ENCODE measurements at regions not wholly inside any gene's neighbourhood (a gene's known extent, or its start where the extent isn't known, plus 50 kb on each side); places are given as distances from the start of the nearest gene placed in this dataset.

DNA sequence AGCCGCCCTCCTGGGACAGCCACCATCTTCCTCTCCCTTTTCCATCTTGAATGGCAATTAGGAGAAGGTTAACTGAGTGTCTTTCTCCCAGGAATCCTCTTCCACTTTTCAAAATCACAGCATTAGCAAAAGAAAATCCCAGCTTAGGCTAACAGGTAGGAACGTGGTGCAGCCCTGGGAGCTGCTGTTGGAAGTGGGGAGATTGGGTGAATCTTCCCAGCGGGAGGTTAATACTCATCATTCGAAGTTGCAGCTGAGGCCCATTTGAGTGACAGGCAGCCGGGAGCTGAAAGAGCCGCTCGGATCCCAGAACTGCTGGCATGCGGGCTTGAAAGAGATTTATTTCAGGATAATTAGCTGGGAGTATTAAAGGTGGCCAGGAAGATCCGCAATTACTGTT lies 306.0 kb downstream of the BCL11A start:
- TF ChIP-seq, protein P1, sequence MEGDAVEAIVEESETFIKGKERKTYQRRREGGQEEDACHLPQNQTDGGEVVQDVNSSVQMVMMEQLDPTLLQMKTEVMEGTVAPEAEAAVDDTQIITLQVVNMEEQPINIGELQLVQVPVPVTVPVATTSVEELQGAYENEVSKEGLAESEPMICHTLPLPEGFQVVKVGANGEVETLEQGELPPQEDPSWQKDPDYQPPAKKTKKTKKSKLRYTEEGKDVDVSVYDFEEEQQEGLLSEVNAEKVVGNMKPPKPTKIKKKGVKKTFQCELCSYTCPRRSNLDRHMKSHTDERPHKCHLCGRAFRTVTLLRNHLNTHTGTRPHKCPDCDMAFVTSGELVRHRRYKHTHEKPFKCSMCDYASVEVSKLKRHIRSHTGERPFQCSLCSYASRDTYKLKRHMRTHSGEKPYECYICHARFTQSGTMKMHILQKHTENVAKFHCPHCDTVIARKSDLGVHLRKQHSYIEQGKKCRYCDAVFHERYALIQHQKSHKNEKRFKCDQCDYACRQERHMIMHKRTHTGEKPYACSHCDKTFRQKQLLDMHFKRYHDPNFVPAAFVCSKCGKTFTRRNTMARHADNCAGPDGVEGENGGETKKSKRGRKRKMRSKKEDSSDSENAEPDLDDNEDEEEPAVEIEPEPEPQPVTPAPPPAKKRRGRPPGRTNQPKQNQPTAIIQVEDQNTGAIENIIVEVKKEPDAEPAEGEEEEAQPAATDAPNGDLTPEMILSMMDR (conservative IDR thresholded peaks at IDR 0.05; ENCODE audit: low read length) = no peak
- DNase-seq (ENCODE audit: low read depth) = no peak
- no peak overlapping the region for H3K4me3 ChIP-seq (ENCODE audit: low read length)

GRCh38 chr2:60246583-60246982 lies 306.9 kb downstream of the BCL11A start:
- no peak overlapping the region for H3K4me3 ChIP-seq (ENCODE audit: low read length)
- DNase-seq (ENCODE audit: low read depth) = no peak
- TF ChIP-seq, protein P1 (conservative IDR thresholded peaks at IDR 0.05; ENCODE audit: low read length) = no peak

DNA sequence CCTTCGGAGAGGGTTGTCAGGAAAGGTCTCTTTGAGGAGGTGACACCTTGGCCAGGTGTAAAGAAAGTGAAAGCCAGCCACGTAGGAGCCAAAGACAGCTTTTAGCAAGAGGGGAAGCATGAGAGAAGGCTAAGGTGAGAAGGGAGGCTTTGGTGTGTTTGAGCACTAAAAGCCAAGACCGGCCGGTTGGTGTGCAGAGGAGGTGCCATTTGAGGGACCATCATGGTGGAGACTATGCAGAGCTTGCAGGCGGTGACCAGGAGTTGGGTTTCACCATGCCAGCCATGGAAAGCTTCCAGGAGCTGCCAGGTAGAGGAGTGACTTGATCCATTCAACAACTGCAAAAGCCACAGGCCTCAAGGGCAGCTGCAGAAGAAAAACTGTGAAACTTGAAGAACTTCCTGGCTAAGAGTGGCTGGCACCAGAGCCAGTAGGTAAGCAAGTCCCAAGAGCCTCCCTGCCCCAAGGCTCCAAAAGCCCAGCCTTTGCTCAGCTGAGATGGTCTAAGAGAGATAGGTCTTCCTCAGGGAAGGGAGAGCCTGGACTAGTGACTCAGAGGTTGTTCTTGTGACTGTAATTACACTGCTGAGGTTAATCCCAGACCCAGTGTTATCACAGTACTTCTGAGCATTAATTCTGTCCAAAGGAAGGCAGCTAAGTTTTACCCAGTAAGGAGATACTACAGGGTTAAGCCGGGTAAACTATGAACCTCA lies 319.0 kb downstream of the BCL11A start:
- TF ChIP-seq, protein P1 (conservative IDR thresholded peaks at IDR 0.05; ENCODE audit: low read length) = no peak
- no peak overlapping the region for H3K4me3 ChIP-seq (ENCODE audit: low read length)
- DNase-seq (ENCODE audit: low read depth) = no peak

DNA sequence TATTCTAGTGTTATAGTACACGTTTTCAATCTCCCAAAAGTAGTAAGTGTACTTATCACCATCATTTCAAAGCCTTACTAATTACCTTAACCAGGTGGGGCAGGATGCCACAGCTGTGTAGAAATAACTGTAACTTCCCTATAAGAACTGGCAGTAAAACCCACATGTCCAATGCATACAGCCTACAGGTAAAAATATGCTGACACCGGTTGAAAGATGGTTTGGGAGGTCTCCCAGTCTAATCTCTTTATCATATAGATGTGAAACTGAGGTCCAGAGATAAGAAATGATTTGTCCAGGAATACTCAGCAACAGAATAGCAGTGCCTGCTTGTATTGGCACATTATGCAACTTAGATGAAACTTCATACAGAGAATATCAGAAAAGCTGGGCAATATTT lies 322.9 kb downstream of the BCL11A start:
- TF ChIP-seq, protein P1 (conservative IDR thresholded peaks at IDR 0.05; ENCODE audit: low read length) = no peak
- no peak for DNase-seq (ENCODE audit: low read depth)

DNA sequence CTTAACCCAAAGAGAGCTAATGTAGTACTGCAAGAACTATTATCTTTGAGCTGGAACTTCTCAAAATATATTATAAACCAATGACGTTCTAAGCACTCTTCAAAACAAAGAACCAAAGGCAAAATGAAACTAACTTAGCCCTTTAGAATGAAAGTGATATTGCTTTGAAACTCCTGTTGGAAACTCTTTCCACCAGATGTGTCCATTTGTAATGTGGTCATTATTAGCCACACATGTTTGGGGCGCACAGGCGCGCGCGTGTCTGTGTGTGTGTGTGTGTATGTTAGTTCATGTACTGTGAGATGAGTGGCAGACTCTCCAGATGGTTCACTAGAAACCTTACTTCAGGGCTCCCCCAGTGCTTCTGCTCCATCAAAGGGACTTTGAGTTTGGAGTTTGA lies 323.4 kb downstream of the BCL11A start:
- no peak overlapping the region for H3K4me3 ChIP-seq (ENCODE audit: low read length)
- peak; percentile 3 for DNase-seq (ENCODE audit: low read depth)
- TF ChIP-seq, protein P1 (conservative IDR thresholded peaks at IDR 0.05; ENCODE audit: low read length) = no peak

More for the DNA sequence above, 322.9 kb downstream of the BCL11A start:
- H3K4me3 ChIP-seq (ENCODE audit: low read length) = no peak overlapping the region

DNA sequence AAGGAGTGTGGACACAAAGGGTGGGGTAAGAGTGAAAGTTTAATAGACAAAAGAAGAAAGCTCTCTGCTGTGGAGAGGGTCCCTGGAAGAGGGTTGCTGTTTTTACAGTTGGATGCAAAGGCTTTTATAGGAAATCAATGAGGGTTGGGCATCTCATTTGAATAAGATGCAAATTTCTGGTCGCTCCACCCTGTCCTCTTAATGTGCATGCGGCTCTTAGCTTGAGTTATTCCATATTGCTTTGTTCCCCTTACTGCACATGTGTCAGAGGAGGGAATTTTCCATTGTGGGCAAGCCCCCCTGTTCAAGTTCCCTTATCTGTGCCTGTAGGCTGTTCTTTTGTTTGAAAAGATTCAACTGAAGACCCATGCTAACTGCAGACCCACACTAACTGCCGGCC lies 326.5 kb downstream of the BCL11A start:
- TF ChIP-seq, protein P1 (conservative IDR thresholded peaks at IDR 0.05; ENCODE audit: low read length) = no peak
- DNase-seq (ENCODE audit: low read depth) = no peak
- H3K4me3 ChIP-seq (ENCODE audit: low read length) = no peak overlapping the region

DNA sequence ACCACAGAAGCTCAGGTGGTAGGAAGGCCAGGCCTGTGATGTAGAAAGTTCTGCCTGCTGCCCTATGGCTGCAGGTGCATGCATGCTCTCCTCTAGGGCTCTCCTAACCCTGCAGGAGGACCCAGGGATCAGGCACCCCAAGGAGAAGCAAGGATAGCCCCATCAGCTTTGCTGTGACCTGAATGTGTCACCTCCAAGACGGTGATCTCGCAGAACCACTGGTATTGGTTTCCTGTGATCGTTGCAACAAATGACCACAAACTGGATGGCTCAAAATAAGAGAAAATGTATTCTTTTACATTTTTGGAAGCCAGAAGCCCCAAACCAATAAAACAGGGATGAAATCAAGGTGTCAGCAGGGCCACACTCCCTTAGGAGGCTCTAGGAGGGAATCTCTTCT lies 327.3 kb downstream of the BCL11A start:
- TF ChIP-seq, protein P1 (conservative IDR thresholded peaks at IDR 0.05; ENCODE audit: low read length) = no peak
- DNase-seq (ENCODE audit: low read depth) = no peak
- H3K4me3 ChIP-seq (ENCODE audit: low read length) = no peak overlapping the region
